ENCODE measurements at regions not wholly inside any gene's neighbourhood (a gene's known extent, or its start where the extent isn't known, plus 50 kb on each side); places are given as distances from the start of the nearest gene placed in this dataset.
"Not testable (repeated sequence)": the region's sequence is repeated elsewhere in the genome, so short reads cannot be mapped to it uniquely, and the experiment has no call there.

GRCh38 chr21:14903172-14903865 lies 161.5 kb downstream of the NRIP1 start:
- no peak for DNase-seq (ENCODE audit: low read depth)

GRCh38 chr21:14901482-14901958 lies 163.3 kb downstream of the NRIP1 start:
- DNase-seq (ENCODE audit: low read depth) = no peak

GRCh38 chr21:14900611-14901010 lies 164.2 kb downstream of the NRIP1 start:
- no peak for DNase-seq (ENCODE audit: low read depth)

GRCh38 chr21:14900058-14900457 lies 164.7 kb downstream of the NRIP1 start:
- DNase-seq (ENCODE audit: low read depth) = no peak

- no peak for DNase-seq (ENCODE audit: low read depth)
Observed at GRCh38 chr21:14895792-14896191, 169.0 kb downstream of the NRIP1 start.

- DNase-seq (ENCODE audit: low read depth) = no peak
Observed at GRCh38 chr21:14890141-14890540, 174.7 kb downstream of the NRIP1 start.

- DNase-seq (ENCODE audit: low read depth) = no peak
Observed at GRCh38 chr21:14889080-14889810, 175.6 kb downstream of the NRIP1 start.

GRCh38 chr21:14888202-14888601 lies 176.6 kb downstream of the NRIP1 start:
- DNase-seq (ENCODE audit: low read depth) = no peak

GRCh38 chr21:14886001-14886400 lies 178.8 kb downstream of the NRIP1 start:
- DNase-seq (ENCODE audit: low read depth) = no peak

GRCh38 chr21:14883351-14883750 lies 181.4 kb downstream of the NRIP1 start:
- DNase-seq (ENCODE audit: low read depth) = no peak

- DNase-seq (ENCODE audit: low read depth) = not testable (repeated sequence)
Observed at GRCh38 chr21:14882545-14882944, 182.3 kb downstream of the NRIP1 start.

GRCh38 chr21:14881863-14882499 lies 182.8 kb downstream of the NRIP1 start:
- no peak for DNase-seq (ENCODE audit: low read depth)

GRCh38 chr21:14880922-14881321 lies 183.9 kb downstream of the NRIP1 start:
- DNase-seq (ENCODE audit: low read depth) = no peak

- no peak for DNase-seq (ENCODE audit: low read depth)
Observed at GRCh38 chr21:14879458-14879857, 185.3 kb downstream of the NRIP1 start.

GRCh38 chr21:14878971-14879370 lies 185.8 kb downstream of the NRIP1 start:
- DNase-seq (ENCODE audit: low read depth) = no peak

GRCh38 chr21:14877581-14878228 lies 187.1 kb downstream of the NRIP1 start:
- DNase-seq (ENCODE audit: low read depth) = no peak

- DNase-seq (ENCODE audit: low read depth) = no peak
Observed at GRCh38 chr21:14876524-14876840, 188.3 kb downstream of the NRIP1 start.

GRCh38 chr21:14875704-14876523 lies 188.9 kb downstream of the NRIP1 start:
- DNase-seq (ENCODE audit: low read depth) = no peak

- DNase-seq (ENCODE audit: low read depth) = no peak
Observed at GRCh38 chr21:14875186-14875585, 189.6 kb downstream of the NRIP1 start.

- DNase-seq (ENCODE audit: low read depth) = no peak
Observed at GRCh38 chr21:14874379-14874778, 190.4 kb downstream of the NRIP1 start.

GRCh38 chr21:14871861-14872260 lies 192.9 kb downstream of the NRIP1 start:
- DNase-seq (ENCODE audit: low read depth) = no peak

GRCh38 chr21:14870853-14871149 lies 194.0 kb downstream of the NRIP1 start:
- DNase-seq (ENCODE audit: low read depth) = no peak

All from stimulated activated CD4-positive, alpha-beta T cell treated with anti-CD3 and anti-CD28 coated beads, Interleukin-2, amount 100 ng/mL, for 4 hours (primary cell).